Naive thymus-derived CD4-positive, alpha-beta T cell (primary cell): ENCODE measurements at regions not wholly inside any gene's neighbourhood (a gene's known extent, or its start where the extent isn't known, plus 50 kb on each side); places are given as distances from the start of the nearest gene placed in this dataset.
"Not testable (repeated sequence)": the region's sequence is repeated elsewhere in the genome, so short reads cannot be mapped to it uniquely, and the experiment has no call there.

Experiments
- ATAC-seq: fragments of 150-1000 bp; cut with Tn5 transposase; 2 replicates; pipeline ENCODE4 v1.10.0; 2021; ENCODE audit warnings: mild to moderate bottlenecking, moderate library complexity
- CTCF ChIA-PET: fragments of 350-600 bp; sonication (Branson Sonifier 250); formaldehyde crosslinking; loops from one replicate; lab custom pipeline; 2021; ENCODE audit warnings: antibody characterized with exemption; lab: Charles Lee
- POLR2A ChIA-PET: fragments of 350-600 bp; sonication (Branson Sonifier 250); formaldehyde crosslinking; loops from one replicate; lab custom pipeline; 2021; ENCODE audit warnings: antibody characterized with exemption, inconsistent platforms; lab: Charles Lee
- DNase-seq, 9 donors: peaks; one replicate each; pipeline versions ENCODE4 v3.0.0 to v3.0.0-alpha.2; 2020 to 2022; ENCODE audit warnings: mixed read lengths in 1 of 9
- H3K27ac ChIP-seq: one replicate; pipeline ENCODE4 v1.7.0; 2013; ENCODE audit warnings: mild to moderate bottlenecking, low read depth, low read length, moderate library complexity
- H3K27me3 ChIP-seq, 2 donors: one replicate each; pipeline ENCODE4 v1.7.0; 2013; ENCODE audit warnings: low read length in 2 of 2, mild to moderate bottlenecking in 2 of 2, moderate library complexity in 2 of 2; ENCODE audit not compliant: control insufficient read depth in 2 of 2, insufficient read depth in 2 of 2
- H3K36me3 ChIP-seq, 3 experiments: 1 replicate in 2 of 3; 2 replicates in 1 of 3; pipeline ENCODE4 v1.7.0; 2013; ENCODE audit warnings: low read length in 3 of 3, mild to moderate bottlenecking in 3 of 3, moderate library complexity in 1 of 3; ENCODE audit not compliant: insufficient read depth in 3 of 3, control insufficient read depth in 2 of 3
- H3K4me1 ChIP-seq, 2 donors: one replicate each; pipeline ENCODE4 v1.7.0; 2013; ENCODE audit warnings: low read length in 2 of 2, mild to moderate bottlenecking in 2 of 2, moderate library complexity in 1 of 2; ENCODE audit not compliant: control insufficient read depth in 2 of 2, insufficient read depth in 2 of 2
- H3K4me3 ChIP-seq: 2 replicates; pipeline ENCODE4 v1.7.0; 2013; ENCODE audit warnings: mild to moderate bottlenecking, low read length
- H3K9me3 ChIP-seq, 3 experiments: 1 replicate in 2 of 3; 2 replicates in 1 of 3; pipeline ENCODE4 v1.7.0; 2013; ENCODE audit warnings: low read length in 3 of 3; ENCODE audit not compliant: control insufficient read depth in 2 of 3
- H3K27ac Mint-ChIP-seq, 9 donors: one replicate each; pipeline ENCODE4 v1.8.0; 2020 to 2022; ENCODE audit warnings: mixed read lengths in 9 of 9, mild to moderate bottlenecking in 8 of 9, moderate library complexity in 5 of 9, inconsistent platforms in 2 of 9
- H3K27me3 Mint-ChIP-seq, 5 donors: one replicate each; pipeline ENCODE4 v1.8.0; 2021 to 2022; ENCODE audit warnings: mixed read lengths in 5 of 5, mild to moderate bottlenecking in 1 of 5
- H3K36me3 Mint-ChIP-seq, 5 donors: one replicate each; pipeline ENCODE4 v1.8.0; 2020 to 2022; ENCODE audit warnings: mixed read lengths in 5 of 5, mild to moderate bottlenecking in 3 of 5, inconsistent platforms in 1 of 5
- H3K4me1 Mint-ChIP-seq, 7 donors: one replicate each; pipeline ENCODE4 v1.8.0; 2020 to 2022; ENCODE audit warnings: mixed read lengths in 7 of 7, mild to moderate bottlenecking in 3 of 7, inconsistent platforms in 1 of 7
- H3K4me3 Mint-ChIP-seq, 10 donors: one replicate each; pipeline ENCODE4 v1.8.0; 2020 to 2022; ENCODE audit warnings: mild to moderate bottlenecking in 10 of 10, mixed read lengths in 10 of 10, moderate library complexity in 6 of 10, inconsistent platforms in 2 of 10
- H3K9me3 Mint-ChIP-seq, 11 donors: one replicate each; pipeline ENCODE4 v1.8.0; 2020 to 2022; ENCODE audit warnings: mixed read lengths in 11 of 11, mild to moderate bottlenecking in 4 of 11, inconsistent platforms in 1 of 11, moderate library complexity in 1 of 11
- intact Hi-C, 2 donors: fragments of 100-400 bp; cut with micrococcal nuclease; formaldehyde crosslinking; loops; one replicate each; pipeline ENCODE4 v1.15.1; 2023

DNA sequence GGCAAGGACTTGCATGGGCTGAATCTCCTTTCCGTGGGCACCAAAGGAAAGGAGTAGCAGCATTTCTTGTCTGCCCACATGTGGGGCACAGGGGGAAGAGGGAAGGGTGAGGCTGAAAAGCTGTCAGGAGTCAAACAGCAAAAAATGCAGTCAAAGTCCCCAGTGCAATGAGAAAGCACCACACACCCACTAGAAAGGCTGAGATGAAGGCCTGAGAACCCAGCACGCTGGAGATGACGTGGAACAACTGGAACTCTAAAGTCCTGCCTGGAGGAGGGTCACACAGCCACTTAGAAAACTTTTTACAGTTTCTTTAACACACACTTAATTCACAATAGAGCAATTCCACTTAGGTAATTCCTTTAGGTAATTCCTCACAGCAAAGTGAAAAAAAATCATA is 94.6 kb upstream of the IGFBPL1 start:
- H3K4me1 Mint-ChIP-seq, result peaks cover 0 to 19% (median 4%) of the 10 kb centered on the region in 7 donors
- ATAC-seq (no peak), DNase-seq (no peak)
- H3K9me3 ChIP-seq, result no peaks in the 10 kb centered on the region
- CTCF ChIA-PET, result no interaction called here
- H3K27me3 ChIP-seq, result no peaks in the 10 kb centered on the region
- no peaks in the 10 kb centered on the region for H3K36me3 ChIP-seq
- H3K36me3 Mint-ChIP-seq, result no peaks in the 10 kb centered on the region
- H3K9me3 Mint-ChIP-seq, result peaks cover 0 to 11% (median 0%) of the 10 kb centered on the region in 11 donors
- no peak overlapping the region for H3K4me3 ChIP-seq
- H3K27ac ChIP-seq, result no peak overlapping the region
- no peak overlapping the region for H3K4me3 Mint-ChIP-seq
- H3K27me3 Mint-ChIP-seq, result no peaks in the 10 kb centered on the region
- H3K27ac Mint-ChIP-seq, result peak overlapping the region in 1 of 9 donors; percentile 14
- intact Hi-C loops, result no loop called here
- H3K4me1 ChIP-seq, result no peaks in the 10 kb centered on the region
- POLR2A ChIA-PET, result no interaction called here

GRCh38 chr9:38516273-38516672 is 92.0 kb upstream of the IGFBPL1 start:
- POLR2A ChIA-PET, intact Hi-C loops: not testable (repeated sequence)

GRCh38 chr9:38515055-38515454 is 90.8 kb upstream of the IGFBPL1 start:
- H3K36me3 ChIP-seq, H3K4me1 Mint-ChIP-seq, ATAC-seq, H3K27ac ChIP-seq, H3K4me3 Mint-ChIP-seq, POLR2A ChIA-PET, H3K27me3 Mint-ChIP-seq, DNase-seq, CTCF ChIA-PET, H3K4me3 ChIP-seq, H3K36me3 Mint-ChIP-seq, intact Hi-C loops, H3K9me3 ChIP-seq, H3K27me3 ChIP-seq, H3K4me1 ChIP-seq: not testable (repeated sequence)
- peak overlapping the region in 1 of 9 donors; percentile 54 for H3K27ac Mint-ChIP-seq
- peaks cover 0 to 11% (median 0%) of the 10 kb centered on the region in 11 donors for H3K9me3 Mint-ChIP-seq

More at GRCh38 chr9:38516273-38516672, 92.0 kb upstream of the IGFBPL1 start:
- H3K27me3 ChIP-seq, H3K27ac ChIP-seq, H3K4me3 Mint-ChIP-seq, H3K36me3 ChIP-seq, H3K4me3 ChIP-seq, CTCF ChIA-PET, H3K27me3 Mint-ChIP-seq, H3K9me3 ChIP-seq, H3K4me1 ChIP-seq, ATAC-seq, H3K36me3 Mint-ChIP-seq, DNase-seq: not testable (repeated sequence)
- H3K9me3 Mint-ChIP-seq, result peaks cover 0 to 11% (median 0%) of the 10 kb centered on the region in 11 donors
- H3K4me1 Mint-ChIP-seq, result peaks cover 0 to 14% (median 4%) of the 10 kb centered on the region in 7 donors
- peak overlapping the region in 1 of 9 donors; percentile 53 for H3K27ac Mint-ChIP-seq

GRCh38 chr9:38510340-38510739 is 86.1 kb upstream of the IGFBPL1 start:
- DNase-seq, H3K9me3 ChIP-seq, H3K36me3 Mint-ChIP-seq, POLR2A ChIA-PET, H3K4me1 ChIP-seq, H3K27me3 ChIP-seq, H3K27me3 Mint-ChIP-seq, H3K36me3 ChIP-seq, CTCF ChIA-PET, H3K4me1 Mint-ChIP-seq, ATAC-seq, H3K4me3 Mint-ChIP-seq, H3K27ac Mint-ChIP-seq, H3K4me3 ChIP-seq, H3K9me3 Mint-ChIP-seq, intact Hi-C loops, H3K27ac ChIP-seq: not testable (repeated sequence)

DNA sequence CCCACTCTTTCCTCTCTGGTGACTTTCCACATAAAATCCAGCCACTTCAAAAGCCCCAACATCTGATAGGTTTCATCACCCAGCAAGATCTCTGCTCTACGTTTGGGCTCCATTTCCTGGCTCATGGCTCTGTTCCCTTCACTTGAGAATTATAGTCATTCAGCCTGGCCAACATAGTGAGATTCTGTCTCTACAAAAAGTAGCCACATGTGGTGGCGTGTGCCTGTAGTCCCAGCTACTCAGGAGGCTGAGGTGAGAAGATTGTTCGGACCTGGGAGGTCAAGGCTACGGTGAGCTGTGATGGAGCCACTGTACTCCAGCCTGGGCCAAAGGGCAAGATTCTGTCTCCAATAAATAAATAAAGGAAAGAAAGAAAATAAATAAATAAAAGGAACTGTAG is 83.3 kb upstream of the IGFBPL1 start:
- Histone ChIP-seq H3K4me3 (no peak overlapping the region), H3K9me3 (no peaks in the 10 kb centered on the region), H3K27ac (no peak overlapping the region), H3K4me1 (no peaks in the 10 kb centered on the region), H3K36me3 (no peaks in the 10 kb centered on the region), H3K27me3 (no peaks in the 10 kb centered on the region)
- DNase-seq (no peak), ATAC-seq (no peak)
- peaks cover 0 to 4% (median 0%) of the 10 kb centered on the region in 5 donors for H3K36me3 Mint-ChIP-seq
- H3K4me1 Mint-ChIP-seq, result no peaks in the 10 kb centered on the region
- no peak overlapping the region for H3K4me3 Mint-ChIP-seq
- H3K27ac Mint-ChIP-seq, result peak overlapping the region in 1 of 9 donors; percentile 38
- ChIA-PET POLR2A (no interaction called here), CTCF (no interaction called here)
- peaks cover 0 to 2% (median 0%) of the 10 kb centered on the region in 11 donors for H3K9me3 Mint-ChIP-seq
- H3K27me3 Mint-ChIP-seq, result peaks cover 0 to 1% (median 0%) of the 10 kb centered on the region in 5 donors
- intact Hi-C loops, result no loop called here

DNA sequence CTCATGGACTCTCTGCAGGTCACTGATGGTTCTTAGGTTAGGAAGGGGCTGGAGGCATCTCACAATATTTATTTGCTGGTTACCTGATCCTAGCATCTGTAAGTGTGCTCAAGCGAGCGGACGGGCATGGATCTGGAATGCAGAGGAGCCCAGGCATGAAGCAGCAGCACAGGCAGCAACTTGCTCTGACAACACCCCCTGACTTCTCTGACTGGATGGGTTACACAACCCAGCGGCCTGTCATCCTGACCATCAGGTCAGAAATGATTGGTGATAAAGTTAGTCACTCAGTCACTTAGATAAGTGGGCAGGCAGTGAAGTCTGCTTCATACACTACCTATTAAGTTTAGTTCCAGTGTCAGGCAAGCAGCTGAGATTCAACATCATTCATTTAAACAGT is 75.9 kb upstream of the IGFBPL1 start:
- ATAC-seq, DNase-seq, intact Hi-C loops, H3K9me3 Mint-ChIP-seq, H3K27me3 Mint-ChIP-seq, H3K36me3 Mint-ChIP-seq, H3K4me1 Mint-ChIP-seq, H3K4me3 ChIP-seq, H3K4me3 Mint-ChIP-seq, H3K4me1 ChIP-seq, H3K27me3 ChIP-seq, H3K27ac ChIP-seq, H3K27ac Mint-ChIP-seq, H3K36me3 ChIP-seq, H3K9me3 ChIP-seq, POLR2A ChIA-PET: not testable (repeated sequence)
- CTCF ChIA-PET, result interaction anchor here (0.6 kb wide), 1 partner anchor 209 kb away, joined by 4 read pairs; no protein-coding TSS in a partner anchor

DNA sequence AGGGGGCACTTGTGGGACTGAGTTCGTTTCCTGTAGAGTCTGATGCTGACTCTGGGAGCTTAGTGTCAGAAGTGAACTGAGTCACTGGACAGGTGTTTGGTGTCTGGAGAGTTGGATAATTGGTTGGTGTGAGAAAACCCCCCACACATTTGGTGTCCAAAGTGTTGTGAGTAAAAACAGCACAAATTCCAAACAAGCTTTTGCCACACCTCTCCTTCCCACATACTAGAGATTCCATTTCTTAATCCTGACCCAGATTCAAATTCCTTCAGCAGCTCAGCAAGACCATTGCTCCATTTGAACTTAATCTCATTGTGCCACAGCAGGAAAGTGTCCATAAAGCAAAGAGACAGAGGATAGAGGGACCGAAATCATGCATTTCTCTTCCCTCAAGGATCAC is 74.3 kb upstream of the IGFBPL1 start:
- H3K27ac ChIP-seq, H3K4me3 ChIP-seq, intact Hi-C loops, H3K9me3 Mint-ChIP-seq, H3K4me3 Mint-ChIP-seq, CTCF ChIA-PET, DNase-seq, H3K36me3 ChIP-seq, ATAC-seq, H3K9me3 ChIP-seq, H3K27me3 Mint-ChIP-seq, H3K27ac Mint-ChIP-seq, H3K4me1 ChIP-seq, H3K4me1 Mint-ChIP-seq, H3K36me3 Mint-ChIP-seq, POLR2A ChIA-PET, H3K27me3 ChIP-seq: not testable (repeated sequence)
